CD4-positive, alpha-beta T cell treated with Interleukin-10 for 1 hour (primary cell): ENCODE measurements at regions not wholly inside any gene's neighbourhood (a gene's known extent, or its start where the extent isn't known, plus 50 kb on each side); places are given as distances from the start of the nearest gene placed in this dataset.
"Not testable (repeated sequence)": the region's sequence is repeated elsewhere in the genome, so short reads cannot be mapped to it uniquely, and the experiment has no call there.

Experiments
- DNase-seq: peaks from one replicate; pipeline ENCODE4 v3.0.0-alpha.2; 2020

DNA sequence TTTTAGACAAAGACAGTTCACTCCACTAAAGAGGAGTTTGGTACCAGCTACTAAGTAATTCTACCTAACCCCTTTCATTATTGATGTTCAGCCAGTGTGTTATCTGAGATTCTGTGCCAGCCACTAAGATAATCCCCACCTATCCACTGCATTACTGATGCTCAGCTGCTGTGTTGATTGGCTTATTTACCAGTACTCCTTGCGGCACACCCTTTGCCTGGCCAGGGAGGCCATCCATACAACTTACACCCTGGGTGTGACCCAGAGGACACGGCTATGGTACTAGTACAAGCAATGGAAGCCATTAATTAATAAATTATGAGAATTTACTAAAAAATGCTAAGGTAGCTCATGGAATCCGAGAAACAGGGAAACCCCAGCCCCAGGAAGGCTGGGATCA, 290.7 kb upstream of the CTNNB1 start:
- DNase-seq: no peak

DNA sequence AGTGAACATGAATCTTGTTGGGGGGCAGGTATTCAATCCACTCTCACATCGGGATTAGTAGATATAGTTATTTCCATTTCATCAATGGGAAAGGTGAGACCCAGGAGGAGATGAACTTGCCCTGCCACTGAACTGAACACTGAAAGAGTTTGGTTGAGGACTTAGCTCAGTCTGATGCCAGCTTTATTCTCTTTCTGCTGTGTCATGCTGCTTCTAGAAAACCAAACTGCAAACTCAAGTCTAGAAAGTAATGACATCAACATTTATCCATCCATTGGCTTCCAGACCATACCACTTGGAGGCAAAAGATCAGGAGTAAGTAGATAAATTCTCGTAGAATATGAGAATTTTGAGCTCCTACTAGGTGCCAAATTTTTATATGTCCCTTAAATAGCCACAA, 288.0 kb upstream of the CTNNB1 start:
- no peak for DNase-seq

DNA sequence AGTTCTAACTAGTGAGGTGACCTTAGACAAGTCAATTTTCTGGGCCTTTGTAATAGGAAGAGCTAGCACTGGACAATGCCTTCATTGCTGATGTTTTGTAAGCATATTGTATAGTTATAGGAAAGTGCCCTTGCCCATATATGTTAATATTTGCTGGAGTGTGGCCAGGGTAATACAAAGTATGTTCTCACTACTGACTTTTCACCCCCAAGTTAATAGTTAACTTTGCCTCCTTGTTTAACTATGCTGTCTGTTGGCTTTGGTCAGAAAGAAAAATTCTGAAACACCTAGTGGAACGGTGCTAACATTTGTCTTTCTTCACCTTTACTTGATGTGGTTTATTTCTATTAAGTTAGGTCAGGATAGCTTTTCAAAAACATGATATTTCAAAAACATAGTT, 287.4 kb upstream of the CTNNB1 start:
- DNase-seq: no peak

GRCh38 chr3:40912461-40912860, 286.8 kb upstream of the CTNNB1 start:
- DNase-seq: no peak

GRCh38 chr3:40913192-40913591, 286.1 kb upstream of the CTNNB1 start:
- no peak for DNase-seq

DNA sequence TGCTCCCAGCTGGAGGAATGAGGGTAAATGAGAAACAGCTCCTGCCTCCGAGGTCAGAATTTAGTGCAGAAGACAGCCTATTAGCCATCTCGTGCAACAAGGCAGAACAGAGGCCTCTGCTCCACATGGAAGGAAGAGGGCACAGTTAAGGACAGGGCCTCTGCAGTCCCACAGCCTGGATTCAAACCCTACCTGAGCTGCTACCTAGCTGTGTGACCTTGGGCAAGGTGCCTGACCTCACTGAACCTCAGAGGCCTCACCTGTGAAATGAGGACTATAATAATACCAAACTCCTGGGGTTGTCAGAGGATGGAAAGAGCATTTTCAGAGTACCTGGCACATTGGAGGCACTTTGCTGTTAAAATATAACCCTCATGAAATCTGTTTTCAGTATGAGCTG, 285.7 kb upstream of the CTNNB1 start:
- no peak for DNase-seq

DNA sequence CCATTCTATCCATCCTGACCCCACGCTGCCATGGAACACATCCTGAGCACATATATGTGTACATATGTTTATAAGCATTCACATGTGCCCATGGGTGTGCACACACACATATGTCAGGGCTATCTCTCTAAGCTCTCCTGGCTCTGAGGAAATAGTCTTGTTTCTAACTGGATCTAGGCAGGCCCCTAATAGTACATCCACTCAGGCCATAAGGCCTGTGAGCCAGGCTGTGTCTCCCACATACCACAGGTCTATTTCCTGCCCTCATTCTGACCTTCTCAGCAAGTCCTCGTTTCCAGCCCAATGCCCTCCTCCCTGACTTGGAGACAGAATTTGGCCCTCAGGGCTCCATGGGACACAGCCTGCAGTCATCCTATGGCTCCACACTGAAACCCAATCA, 284.8 kb upstream of the CTNNB1 start:
- no peak for DNase-seq

DNA sequence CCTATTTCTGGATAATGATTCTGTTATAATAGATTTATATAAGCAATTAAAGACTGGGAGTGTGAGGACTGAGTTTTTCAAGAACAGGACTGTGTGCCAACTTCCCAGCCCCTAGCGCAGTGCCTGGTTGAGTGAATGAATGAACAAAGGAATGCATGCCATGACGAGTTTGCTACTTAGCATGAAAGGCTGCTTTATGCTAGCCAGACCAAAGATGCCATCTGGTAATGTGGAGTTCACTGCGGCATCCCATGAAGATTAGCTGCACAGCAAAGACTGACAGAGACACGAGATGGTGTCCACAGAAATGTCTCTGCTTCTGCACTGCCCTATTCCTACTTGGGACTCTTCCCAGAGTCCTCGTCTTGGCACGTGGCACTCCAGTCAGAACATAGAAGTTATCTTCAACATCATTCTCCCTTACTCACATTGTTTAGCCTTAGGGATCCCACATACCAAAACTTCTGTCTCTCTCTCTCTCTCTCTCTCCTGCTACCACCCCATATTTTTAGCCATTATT, 283.9 kb upstream of the CTNNB1 start:
- DNase-seq: no peak

DNA sequence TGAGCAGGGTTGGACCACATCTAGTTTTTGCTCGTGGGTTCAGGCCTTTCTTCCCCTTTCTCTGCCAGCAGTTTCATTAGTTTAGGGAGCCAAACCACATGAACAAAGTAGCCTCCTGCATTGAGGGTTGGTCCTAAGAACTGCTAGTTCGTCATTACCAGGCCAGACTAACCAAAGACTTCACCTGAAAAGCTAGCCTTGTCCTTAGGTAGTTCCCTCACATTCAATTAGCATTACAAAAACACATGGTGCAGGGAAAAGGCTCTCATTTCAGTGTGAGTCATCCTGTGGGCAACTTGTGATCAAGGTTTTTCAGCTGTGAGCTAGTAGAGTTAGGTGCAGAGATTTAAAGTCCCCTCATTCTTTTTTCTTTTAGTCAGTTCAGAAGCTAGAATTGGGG, 279.3 kb upstream of the CTNNB1 start:
- no peak for DNase-seq

DNA sequence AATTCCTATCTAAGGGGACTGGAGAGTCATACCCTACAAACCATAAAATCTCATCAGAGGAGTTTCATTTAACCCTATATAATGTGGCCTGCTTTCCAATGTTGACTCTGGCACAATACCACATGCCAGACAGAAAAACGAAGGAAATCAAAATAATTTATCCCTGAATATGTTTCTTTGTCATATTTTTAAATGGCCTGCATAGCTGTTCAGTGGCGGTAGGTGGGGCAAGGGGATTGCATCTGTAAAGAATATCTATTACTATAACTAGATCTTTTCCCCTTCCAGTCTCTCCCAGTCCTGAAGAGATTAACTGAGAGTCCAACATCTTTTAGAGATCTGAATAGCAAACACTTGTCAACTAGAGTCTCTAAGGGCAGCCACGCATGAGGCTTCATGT, 278.1 kb upstream of the CTNNB1 start:
- DNase-seq: no peak

DNA sequence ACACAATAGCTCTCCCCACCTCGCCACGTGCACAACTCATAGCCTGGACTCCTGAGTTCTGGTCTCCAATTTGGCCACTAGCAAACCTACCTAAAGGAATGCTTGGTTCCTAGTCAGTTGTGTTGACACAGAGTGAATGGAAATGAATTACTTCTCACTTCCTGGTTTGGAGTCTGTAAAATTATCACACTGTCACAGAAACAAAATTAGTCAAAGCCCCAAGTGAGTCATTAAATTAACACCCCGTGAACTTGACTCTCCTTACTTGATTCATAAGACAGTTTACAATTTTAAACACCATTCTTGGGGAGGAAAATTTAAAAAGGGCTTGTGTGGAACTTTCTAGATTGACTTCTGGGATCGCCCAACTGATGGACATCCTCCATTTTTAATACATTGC, 276.2 kb upstream of the CTNNB1 start:
- no peak for DNase-seq

GRCh38 chr3:40923651-40924050, 275.7 kb upstream of the CTNNB1 start:
- DNase-seq: no peak

DNA sequence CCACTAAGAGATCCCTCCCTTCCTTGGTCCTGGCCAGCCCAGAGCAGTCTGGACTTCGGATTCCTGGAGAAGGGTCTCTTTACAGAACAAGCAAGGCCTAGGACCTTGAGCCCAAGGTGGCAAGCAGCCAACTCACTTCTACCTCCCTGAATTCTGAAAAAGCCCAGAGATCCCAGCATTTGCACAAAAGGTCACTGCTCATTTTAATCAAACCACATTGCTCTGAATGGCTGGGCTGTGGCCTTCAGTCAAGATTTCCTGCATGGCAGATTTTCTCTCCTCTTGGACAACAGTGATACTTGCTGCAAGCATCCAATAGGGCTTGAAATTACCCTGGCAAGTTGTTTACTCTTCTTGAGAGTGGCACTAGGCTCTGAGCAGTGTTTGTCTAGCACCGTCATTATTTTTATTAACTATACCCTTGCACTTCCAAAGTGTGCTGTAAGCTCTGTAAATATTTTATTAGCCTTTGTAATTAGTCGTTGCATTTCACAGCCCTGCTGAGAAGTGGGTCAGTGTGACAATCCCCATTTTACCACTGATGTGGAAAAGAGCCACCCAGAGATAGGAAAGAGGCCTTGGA, 274.7 kb upstream of the CTNNB1 start:
- no peak for DNase-seq

DNA sequence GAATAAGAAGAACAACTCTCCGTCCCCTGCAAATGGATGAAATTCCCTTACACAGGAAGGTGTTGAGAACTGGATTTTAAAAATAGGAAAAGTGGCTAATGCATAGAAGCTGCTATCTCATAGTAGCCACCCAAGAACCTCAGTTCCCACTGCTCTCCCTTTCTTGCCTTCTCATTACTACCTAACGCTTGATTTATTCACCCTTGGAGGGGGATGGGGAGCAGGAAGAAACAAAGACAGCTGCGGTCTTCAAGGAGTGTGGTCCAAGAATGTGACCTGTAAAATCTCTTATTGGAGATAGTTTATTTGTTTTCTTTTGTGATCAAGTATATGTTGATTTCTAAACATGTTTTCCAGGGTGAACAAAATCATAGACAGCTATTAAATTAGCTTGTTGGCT, 274.1 kb upstream of the CTNNB1 start:
- no peak for DNase-seq

- no peak for DNase-seq
Measured at GRCh38 chr3:40930131-40930538, 269.2 kb upstream of the CTNNB1 start.

DNA sequence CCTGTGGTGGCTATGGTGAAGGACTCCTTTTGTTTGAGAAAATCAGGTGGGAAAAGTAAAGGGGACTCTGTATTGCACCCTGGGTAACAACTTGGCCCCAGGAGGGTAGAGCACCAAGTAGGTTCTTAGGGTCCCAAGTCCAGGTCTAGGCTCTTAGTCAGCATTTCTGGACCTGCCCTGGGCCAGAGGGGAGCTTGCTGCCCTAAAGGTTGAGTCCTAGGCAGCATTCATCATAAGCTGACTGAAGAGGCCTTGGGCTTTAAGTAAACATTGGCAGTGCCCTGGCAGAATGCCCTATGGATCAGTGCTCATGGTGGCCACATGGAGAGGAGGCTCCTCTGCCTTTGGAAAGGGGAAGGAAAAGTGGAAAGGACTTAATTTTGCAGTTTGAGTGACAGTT, 268.5 kb upstream of the CTNNB1 start:
- DNase-seq: no peak

DNA sequence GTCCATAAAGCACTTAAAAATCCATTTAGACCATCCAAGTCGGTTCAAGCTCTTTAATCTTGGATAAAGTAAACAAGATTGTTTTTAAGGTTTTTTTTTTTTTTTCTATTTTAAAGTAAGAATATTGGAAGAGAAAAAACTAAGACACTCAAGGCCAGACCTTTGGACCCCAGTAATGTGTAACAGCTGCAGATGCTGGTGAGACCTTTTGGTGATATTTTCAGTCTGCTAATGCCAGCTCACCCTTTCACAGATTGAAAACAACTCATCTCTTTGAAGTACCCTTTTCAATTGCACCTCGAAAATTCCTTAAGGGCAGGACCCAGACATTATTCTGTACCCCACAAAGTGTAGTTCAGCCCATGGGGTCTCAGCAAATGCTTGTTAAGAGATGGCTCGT, 260.7 kb upstream of the CTNNB1 start:
- no peak for DNase-seq

DNA sequence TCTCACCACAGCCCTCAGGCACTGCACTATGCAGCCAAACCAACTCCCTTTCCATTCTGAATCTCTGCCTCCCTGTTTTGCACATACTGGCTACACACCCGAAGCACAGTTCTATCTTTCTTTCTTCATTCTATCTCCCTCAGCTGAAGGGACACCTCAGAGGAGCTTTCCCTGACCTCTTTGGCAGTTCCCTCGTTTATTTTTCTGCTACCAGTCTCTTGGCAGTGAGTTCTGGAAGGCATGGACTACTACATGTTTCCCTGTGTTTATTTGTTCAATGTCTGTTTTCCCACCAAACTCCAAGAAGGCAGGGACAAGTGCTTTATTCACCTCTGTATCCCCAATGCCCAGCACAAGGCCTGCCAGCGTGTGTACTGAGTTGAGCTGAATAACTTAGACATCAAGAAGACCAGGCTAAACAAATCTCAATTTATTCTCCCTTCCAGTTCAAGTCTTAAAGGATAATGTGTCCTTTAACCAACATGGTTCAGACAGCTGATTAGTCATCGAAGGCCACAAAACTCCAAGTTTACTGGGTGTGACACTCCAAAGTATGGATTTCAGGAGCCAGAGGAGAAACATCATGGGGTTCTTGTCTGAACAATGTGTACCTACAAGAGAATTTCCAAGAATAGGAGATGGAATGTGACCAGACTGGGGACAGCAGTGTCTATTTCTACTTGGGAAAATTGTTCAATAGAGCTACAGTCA, 260.1 kb upstream of the CTNNB1 start:
- DNase-seq: no peak

- DNase-seq: no peak
Measured at GRCh38 chr3:40939741-40940130, 259.6 kb upstream of the CTNNB1 start.

DNA sequence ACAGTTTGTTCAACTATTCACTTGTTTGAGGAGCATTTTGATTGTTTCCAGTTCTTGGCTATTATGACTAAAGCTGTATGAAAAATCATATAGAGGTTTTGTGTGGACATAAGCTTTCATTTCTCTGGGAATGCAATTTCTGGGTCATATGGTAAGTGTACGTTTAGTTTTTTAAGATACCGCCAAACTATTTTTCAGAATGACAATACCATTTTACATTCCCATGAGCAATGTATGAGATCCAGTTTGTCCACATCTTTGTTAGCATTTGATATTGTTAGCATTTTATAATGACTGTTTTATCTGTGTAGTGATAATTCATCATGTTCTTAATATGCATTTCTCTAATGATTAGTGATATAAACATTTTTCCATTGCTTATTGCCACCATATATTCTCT, 258.7 kb upstream of the CTNNB1 start:
- DNase-seq: no peak

DNA sequence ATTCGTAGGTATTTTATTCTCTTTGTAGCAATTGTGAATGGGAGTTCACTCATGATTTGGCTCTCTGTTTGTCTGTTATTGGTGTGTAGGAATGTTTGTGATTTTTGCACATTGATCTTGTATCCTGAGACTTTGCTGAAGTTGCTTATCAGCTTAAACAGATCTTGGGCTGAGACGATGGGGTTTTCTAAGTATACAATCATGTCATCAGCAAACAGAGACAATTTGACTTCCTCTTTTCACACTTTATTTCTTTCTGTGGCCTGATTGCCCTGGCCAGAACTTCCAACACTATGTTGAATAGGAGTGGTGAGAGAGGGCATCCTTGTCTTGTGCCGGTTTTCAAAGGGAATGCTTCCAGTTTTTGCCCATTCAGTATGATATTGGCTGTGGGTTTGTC, 252.3 kb upstream of the CTNNB1 start:
- DNase-seq: not testable (repeated sequence)

DNA sequence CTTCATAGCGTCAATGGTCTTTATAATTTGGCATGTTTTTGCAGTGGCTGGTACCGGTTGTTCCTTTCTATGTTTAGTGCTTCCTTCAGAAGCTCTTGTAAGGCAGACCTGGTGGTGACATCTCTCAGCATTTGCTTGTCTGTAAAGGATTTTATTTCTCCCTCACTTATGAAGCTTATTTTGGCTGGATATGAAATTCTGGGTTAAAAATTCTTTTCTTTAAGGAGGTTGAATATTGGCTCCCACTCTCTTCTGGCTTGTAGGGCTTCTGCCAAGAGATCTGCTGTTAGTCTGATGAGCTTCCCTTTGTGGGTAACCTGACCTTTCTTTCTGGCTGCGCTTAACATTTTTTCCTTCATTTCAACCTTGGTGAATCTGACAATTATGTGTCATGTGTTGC, 250.0 kb upstream of the CTNNB1 start:
- not testable (repeated sequence) for DNase-seq

- DNase-seq: no peak
Measured at GRCh38 chr3:40951636-40952035, 247.7 kb upstream of the CTNNB1 start.

DNA sequence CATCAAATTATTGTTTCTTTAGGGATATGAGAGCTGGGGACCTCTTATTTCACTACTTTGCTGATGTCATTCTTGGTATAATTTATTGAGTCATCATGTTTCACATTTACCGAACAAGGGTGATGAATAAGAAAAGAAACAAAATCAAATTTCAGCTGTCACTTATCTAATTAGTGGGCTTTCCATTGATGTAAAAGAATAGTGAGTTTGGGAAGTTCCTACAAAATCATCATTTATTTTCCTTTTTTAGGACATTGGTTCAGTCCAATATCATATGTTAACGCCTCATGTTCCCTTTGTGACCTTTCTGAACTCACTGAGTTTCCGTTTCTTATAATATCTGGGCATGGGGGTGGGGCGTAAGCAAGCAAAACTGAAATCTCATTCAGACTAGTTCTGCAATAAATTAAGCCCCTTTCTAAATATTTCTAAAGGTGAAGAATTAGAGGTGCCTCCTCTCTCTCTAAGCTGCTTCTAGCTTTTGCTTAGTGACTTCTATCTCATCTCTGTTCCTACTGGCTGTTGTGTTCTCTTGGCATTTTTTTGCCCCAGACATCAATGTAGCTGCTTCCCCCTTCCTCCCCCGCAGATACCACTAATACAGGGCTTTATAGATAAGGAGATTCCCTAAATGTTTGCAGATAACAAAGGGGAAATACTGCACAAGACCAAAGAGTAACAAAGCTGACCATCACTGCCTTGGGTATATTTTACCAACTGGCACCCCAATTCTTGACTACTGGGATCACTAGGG, 238.0 kb upstream of the CTNNB1 start:
- DNase-seq: no peak
